Heart right ventricle (tissue), 16 donors: ENCODE measurements at regions not wholly inside any gene's neighbourhood (a gene's known extent, or its start where the extent isn't known, plus 50 kb on each side); places are given as distances from the start of the nearest gene placed in this dataset.
"Not testable (repeated sequence)": the region's sequence is repeated elsewhere in the genome, so short reads cannot be mapped to it uniquely, and the experiment has no call there.

Source experiments
- ATAC-seq, 8 donors: fragments of 200-7000 bp; cut with Tn5 transposase; one replicate each; pipeline ENCODE4 v1.9.1; 2020; ENCODE audit warnings: mild to moderate bottlenecking in 8 of 8, moderate library complexity in 8 of 8, moderate number of reproducible peaks in 1 of 8
- DNase-seq, 2 donors: peaks; one replicate each; pipeline ENCODE4 v3.0.0-alpha.2; 2020
- H3K27ac ChIP-seq, 10 donors: fragments of 200-600 bp; sonication (generic) in 2 of 10; one replicate each; pipeline versions ENCODE4 v1.5.0 to v1.8.0; 2020 to 2022; ENCODE audit warnings: mild to moderate bottlenecking in 3 of 10
- H3K27me3 ChIP-seq, 7 donors: fragments of 200-600 bp; one replicate each; pipeline ENCODE4 v1.8.0; 2021 to 2022; ENCODE audit warnings: mild to moderate bottlenecking in 2 of 7
- H3K36me3 ChIP-seq, 9 donors: fragments of 200-600 bp; sonication (generic) in 1 of 9; one replicate each; pipeline versions ENCODE4 v1.5.0 to v1.8.0; 2020 to 2022; ENCODE audit warnings: mild to moderate bottlenecking in 2 of 9
- H3K4me1 ChIP-seq, 9 donors: fragments of 200-600 bp; sonication (generic) in 1 of 9; one replicate each; pipeline versions ENCODE4 v1.5.0 to v1.8.0; 2020 to 2022; ENCODE audit warnings: mild to moderate bottlenecking in 4 of 9
- H3K4me3 ChIP-seq, 10 donors: fragments of 200-600 bp; sonication (generic) in 2 of 10; one replicate each; pipeline versions ENCODE4 v1.5.0 to v1.8.0; 2020 to 2022; ENCODE audit warnings: mild to moderate bottlenecking in 7 of 10, moderate library complexity in 2 of 10
- H3K9me3 ChIP-seq, 11 donors: fragments of 200-600 bp in 10 of 11; sonication (generic) in 2 of 11; one replicate each; pipeline versions ENCODE4 v1.5.0 to v1.8.0; 2013 to 2022; ENCODE audit warnings: mild to moderate bottlenecking in 2 of 11, control low read depth in 1 of 11, moderate library complexity in 1 of 11
- CTCF ChIP-seq, 9 donors: fragments of 200-600 bp; sonication (generic) in 2 of 9; IDR thresholded peaks; one replicate each; pipeline versions ENCODE4 v1.5.0 to v1.8.0; 2021 to 2022; ENCODE audit warnings: antibody characterized with exemption in 9 of 9, mild to moderate bottlenecking in 5 of 9, moderate library complexity in 1 of 9
- WGBS, 2 donors: extraction: QIAGEN DNeasy Blood & Tissue Kit; methylation state at CpG; one replicate each; pipeline ENCODE4 v1.1.7; 2013; ENCODE audit warnings: inconsistent platforms in 1 of 2; 5-methylcytosine and 5-hydroxymethylcytosine counted together
- intact Hi-C, 10 donors: fragments of 100-400 bp; cut with DNase I; formaldehyde crosslinking; loops; one replicate each; pipeline versions ENCODE4 v1.11.1 to v1.14.2; 2022
- donor health status: Arrhythmogenic right ventricular cardiomyopathy.
- donor health status: ischemic (EF 13 %, LVEDD 7.1; RV severe dilation, severe dysfunction).
- donor health status: healthy with polysubstance abuse.
- donor health status: DM: no; HTN: yes; CAD: no.
- donor health status: DM: no; HTN: no; CAD: no.
- donor health status: ischemic (EF 25% LVEDD 6.9; RV normal size, moderate dysfunction).
- donor health status: ischemic (EF 25% LVEDD 5.7; RV mildly dilated, moderate dysfunction).
- donor health status: healthy.
- donor health status: DM: yes; HTN: yes; CAD: no.
- donor health status: Ischemic cardiomyopathy.
- donor health status: ischemic (EF 35%, LVEDD 5.7; RV mildly dilated, moderate dysfunction).
- donor health status: nonischemic (EF 11% LVEDD 7.7; RV severe dilation, severe dysfunction).
- donor health status: DM: yes; HTN: yes; CAD: no.
- donor health status: PGD.
- donor health status: ischemic (EF 29% LVEDD 5.4; RV normal size, mild dysfunction).
- donor health status: nonischemic (EF 23%, LVEDD 6.1; RV moderate dilation, normal function).

DNA sequence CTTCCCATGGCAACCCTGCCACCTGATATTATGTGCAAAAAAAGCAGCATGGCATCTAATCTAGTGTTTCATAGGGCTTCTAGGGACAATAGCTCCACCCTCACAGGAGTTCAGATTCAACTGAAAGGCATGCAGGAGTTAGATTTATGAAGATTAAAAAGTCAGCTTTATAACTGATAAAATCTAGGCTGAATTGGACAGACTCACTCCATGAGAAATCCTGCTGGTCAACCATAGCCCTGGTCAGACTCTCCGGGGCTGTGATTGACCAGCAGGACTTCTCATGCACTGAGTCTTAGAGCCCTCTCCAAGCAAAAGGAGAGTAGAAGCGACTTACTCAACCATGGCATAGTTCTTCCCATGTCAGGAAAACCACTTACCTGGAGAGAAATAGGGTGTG lies 345.4 kb downstream of the NEBL start:
- Histone ChIP-seq H3K4me3 (no peak overlapping the region), H3K9me3 (peaks cover 0 to 7% (median 0%) of the 10 kb centered on the region in 11 donors), H3K36me3 (no peaks in the 10 kb centered on the region), H3K4me1 (no peaks in the 10 kb centered on the region), H3K27ac (no peak overlapping the region), H3K27me3 (no peaks in the 10 kb centered on the region)
- intact Hi-C loops = no loop called here
- 85 to 90% methylated on average over 2 of the region's 2 CpGs for WGBS, 2 donors
- no peak for ATAC-seq
- no peak for DNase-seq
- TF ChIP-seq CTCF (IDR thresholded peaks at IDR 0.05) = no peak

DNA sequence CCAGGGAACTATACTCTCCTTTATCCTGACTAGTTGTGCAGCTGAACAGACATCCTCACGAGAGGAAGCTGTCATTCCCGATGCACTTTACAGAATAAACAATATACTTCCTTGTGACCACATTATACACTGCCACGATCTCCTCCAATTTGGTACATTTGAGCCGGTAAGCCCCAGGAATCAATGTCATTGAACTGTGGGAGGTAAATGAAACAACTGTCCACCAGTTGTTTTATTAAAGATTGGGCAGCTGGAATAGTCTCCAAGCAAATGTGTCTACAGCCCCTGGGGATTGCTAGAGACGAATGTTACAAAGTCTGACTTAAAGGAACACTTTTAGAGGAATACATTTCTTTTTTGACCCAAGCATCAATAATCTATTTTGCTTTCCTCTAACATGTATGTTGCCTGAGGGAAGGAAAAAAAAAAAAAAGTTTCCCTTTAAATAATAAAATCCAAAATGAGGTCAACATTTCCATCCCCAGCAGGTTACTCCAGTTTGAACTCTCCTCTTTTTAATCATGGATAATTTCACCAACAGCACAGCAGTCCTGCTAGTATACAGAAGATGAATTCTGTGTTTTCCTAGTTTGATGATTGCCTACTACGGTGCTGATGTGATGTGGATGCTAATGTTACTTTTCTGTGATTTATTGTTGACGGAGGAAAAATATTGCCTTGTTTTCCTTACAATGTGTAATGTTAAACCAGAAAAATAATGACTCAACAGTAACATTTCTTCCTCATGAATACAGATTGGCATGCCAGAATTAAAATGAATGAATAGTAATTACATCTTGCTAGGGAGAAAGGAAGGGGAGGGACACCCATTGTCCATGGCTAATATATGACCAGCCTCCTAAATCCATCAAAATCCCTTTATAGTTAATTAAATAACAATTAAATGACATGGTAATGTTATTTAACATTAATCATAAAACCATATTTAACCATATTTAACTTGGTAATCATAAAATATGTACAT lies 360.9 kb downstream of the NEBL start:
- intact Hi-C loops = no loop called here
- WGBS, 2 donors = 58 to 60% methylated on average over 7 of the region's 7 CpGs
- DNase-seq (no peak), ATAC-seq (no peak)
- Histone ChIP-seq H3K27ac (no peak overlapping the region), H3K27me3 (no peaks in the 10 kb centered on the region), H3K4me3 (no peak overlapping the region), H3K9me3 (no peaks in the 10 kb centered on the region), H3K4me1 (peaks cover 0 to 6% (median 0%) of the 10 kb centered on the region in 9 donors), H3K36me3 (no peaks in the 10 kb centered on the region)
- no peak for TF ChIP-seq CTCF (IDR thresholded peaks at IDR 0.05)

- H3K4me1 ChIP-seq, H3K27ac ChIP-seq, H3K27me3 ChIP-seq, intact Hi-C loops, DNase-seq, H3K4me3 ChIP-seq, ATAC-seq, H3K36me3 ChIP-seq, H3K9me3 ChIP-seq: not testable (repeated sequence)
- 84 to 94% methylated on average over 17 to 19 of the region's 20 CpGs for WGBS, 2 donors
These were observed 365.7 kb downstream of the NEBL start for GRCh38 chr10:20531241-20531883.

DNA sequence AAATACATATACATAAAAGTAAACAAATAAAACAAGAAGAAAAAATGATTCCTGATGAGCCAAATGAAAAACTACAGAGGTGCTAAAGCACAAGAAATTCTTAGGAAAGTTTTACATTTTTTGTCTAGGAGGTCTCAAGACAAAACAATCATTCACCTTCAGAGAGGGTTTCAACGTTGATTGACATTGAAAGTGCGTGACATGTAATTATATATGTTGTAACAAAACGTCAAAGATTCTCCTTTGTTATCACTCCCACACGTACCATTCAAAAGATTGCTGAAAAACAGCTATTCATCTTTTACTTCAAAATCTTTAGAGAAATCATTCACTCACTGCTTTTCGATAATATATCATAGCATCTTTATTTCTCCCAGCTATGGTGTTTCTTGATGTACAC lies 375.9 kb downstream of the NEBL start:
- no peak overlapping the region for H3K4me3 ChIP-seq
- ATAC-seq = no peak
- H3K4me1 ChIP-seq = peaks cover 0 to 3% (median 0%) of the 10 kb centered on the region in 9 donors
- H3K36me3 ChIP-seq = no peaks in the 10 kb centered on the region
- WGBS, 2 donors = 82 to 92% methylated on average over 5 of the region's 5 CpGs
- DNase-seq = no peak
- no peak for TF ChIP-seq CTCF (IDR thresholded peaks at IDR 0.05)
- no peak overlapping the region for H3K27ac ChIP-seq
- intact Hi-C loops = no loop called here
- peaks cover 0 to 6% (median 0%) of the 10 kb centered on the region in 11 donors for H3K9me3 ChIP-seq
- H3K27me3 ChIP-seq = no peaks in the 10 kb centered on the region
